ENCODE measurements at regions not wholly inside any gene's neighbourhood (a gene's known extent, or its start where the extent isn't known, plus 50 kb on each side); places are given as distances from the start of the nearest gene placed in this dataset.

GRCh38 chr4:181593703-181594102 is 649.5 kb upstream of the TENM3 start:
- no peaks in the 10 kb centered on the region for H3K4me1 Mint-ChIP-seq (ENCODE audit: insufficient read depth, unreplicated experiment)
- no peaks in the 10 kb centered on the region for H3K36me3 Mint-ChIP-seq (ENCODE audit: insufficient read depth, unreplicated experiment)
- peaks cover 7% of the 10 kb centered on the region for H3K9me3 Mint-ChIP-seq (ENCODE audit: unreplicated experiment)
- BruUV-seq (replicated peaks) = no TSS peak
- no peak overlapping the region for H3K4me3 Mint-ChIP-seq (ENCODE audit: unreplicated experiment)
- H3K27me3 Mint-ChIP-seq (ENCODE audit: insufficient read depth, unreplicated experiment) = no peaks in the 10 kb centered on the region
- ChIA-PET POLR2A (no interaction called here), CTCF (interaction anchor here (0.6 kb wide), 1 partner anchor 28 kb away, joined by 3 read pairs; no protein-coding TSS in a partner anchor)
- no peak overlapping the region for H3K27ac Mint-ChIP-seq (ENCODE audit: low read depth, unreplicated experiment)
- TF ChIP-seq, protein P1, sequence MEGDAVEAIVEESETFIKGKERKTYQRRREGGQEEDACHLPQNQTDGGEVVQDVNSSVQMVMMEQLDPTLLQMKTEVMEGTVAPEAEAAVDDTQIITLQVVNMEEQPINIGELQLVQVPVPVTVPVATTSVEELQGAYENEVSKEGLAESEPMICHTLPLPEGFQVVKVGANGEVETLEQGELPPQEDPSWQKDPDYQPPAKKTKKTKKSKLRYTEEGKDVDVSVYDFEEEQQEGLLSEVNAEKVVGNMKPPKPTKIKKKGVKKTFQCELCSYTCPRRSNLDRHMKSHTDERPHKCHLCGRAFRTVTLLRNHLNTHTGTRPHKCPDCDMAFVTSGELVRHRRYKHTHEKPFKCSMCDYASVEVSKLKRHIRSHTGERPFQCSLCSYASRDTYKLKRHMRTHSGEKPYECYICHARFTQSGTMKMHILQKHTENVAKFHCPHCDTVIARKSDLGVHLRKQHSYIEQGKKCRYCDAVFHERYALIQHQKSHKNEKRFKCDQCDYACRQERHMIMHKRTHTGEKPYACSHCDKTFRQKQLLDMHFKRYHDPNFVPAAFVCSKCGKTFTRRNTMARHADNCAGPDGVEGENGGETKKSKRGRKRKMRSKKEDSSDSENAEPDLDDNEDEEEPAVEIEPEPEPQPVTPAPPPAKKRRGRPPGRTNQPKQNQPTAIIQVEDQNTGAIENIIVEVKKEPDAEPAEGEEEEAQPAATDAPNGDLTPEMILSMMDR (IDR thresholded peaks at IDR 0.05; ENCODE audit: unreplicated experiment) = no peak
- intact Hi-C loops (cut with micrococcal nuclease) = no loop called here
- DNase-seq (ENCODE audit: unreplicated experiment) = no peak

DNA sequence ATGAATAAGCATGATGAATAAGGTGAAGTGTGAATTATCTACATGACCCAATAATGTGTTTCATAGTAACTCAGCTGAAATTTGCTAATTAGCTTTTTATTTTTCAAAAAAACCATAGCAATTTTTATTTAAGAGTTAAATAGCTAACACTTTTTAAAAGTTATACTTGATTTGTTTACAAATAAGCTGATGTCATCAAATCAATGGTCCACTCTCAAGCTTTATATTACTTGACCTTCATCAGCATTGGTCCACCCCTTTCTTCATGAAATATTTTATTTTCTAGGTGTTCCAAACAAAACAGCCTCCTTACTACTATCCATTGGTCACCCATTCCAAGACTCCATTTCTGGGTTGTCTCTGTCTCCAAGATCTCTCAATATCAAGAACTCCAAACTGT is 649.0 kb upstream of the TENM3 start:
- intact Hi-C loops (cut with micrococcal nuclease) = no loop called here
- H3K4me3 Mint-ChIP-seq (ENCODE audit: unreplicated experiment) = no peak overlapping the region
- CTCF ChIA-PET = interaction anchor here (0.6 kb wide), 1 partner anchor 28 kb away, joined by 3 read pairs; no protein-coding TSS in a partner anchor

DNA sequence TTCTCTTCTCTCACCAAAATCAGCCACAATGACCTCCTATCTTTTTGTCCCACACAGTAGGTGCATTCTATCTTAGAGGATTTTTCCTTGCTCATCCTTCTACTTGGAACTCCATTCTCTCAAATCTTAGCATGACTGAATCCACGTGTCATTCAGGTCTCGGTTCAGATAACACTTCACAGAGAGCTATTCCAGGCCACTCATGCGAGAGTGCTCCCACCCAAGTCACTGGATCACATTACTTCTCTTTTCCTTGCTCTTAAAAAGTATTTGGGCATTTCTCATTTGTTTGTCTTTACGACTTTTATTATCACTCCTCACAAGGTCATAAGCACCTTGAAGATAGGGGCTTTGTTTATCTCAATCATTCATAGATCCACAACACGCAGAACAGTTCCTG is 647.5 kb upstream of the TENM3 start:
- Mint-ChIP-seq H3K27ac (ENCODE audit: low read depth, unreplicated experiment) (no peak overlapping the region), H3K27me3 (ENCODE audit: insufficient read depth, unreplicated experiment) (no peaks in the 10 kb centered on the region), H3K4me1 (ENCODE audit: insufficient read depth, unreplicated experiment) (no peaks in the 10 kb centered on the region), H3K9me3 (ENCODE audit: unreplicated experiment) (peaks cover 7% of the 10 kb centered on the region), H3K4me3 (ENCODE audit: unreplicated experiment) (no peak overlapping the region), H3K36me3 (ENCODE audit: insufficient read depth, unreplicated experiment) (no peaks in the 10 kb centered on the region)
- no TSS peak for BruUV-seq (replicated peaks)
- TF ChIP-seq, protein P1 (IDR thresholded peaks at IDR 0.05; ENCODE audit: unreplicated experiment) = no peak
- no peak for DNase-seq (ENCODE audit: unreplicated experiment)
- ChIA-PET POLR2A (interaction anchor here (0.6 kb wide), 1 partner anchor 274 kb away, joined by 3 read pairs; no protein-coding TSS in a partner anchor), CTCF (interaction anchor here (0.6 to 1.2 kb wide), 3 partner anchors 14 to 732 kb away, joined by 3 read pairs; no protein-coding TSS in a partner anchor)
- intact Hi-C loops (cut with micrococcal nuclease) = no loop called here

More for the DNA sequence above, 649.0 kb upstream of the TENM3 start:
- no peak for DNase-seq (ENCODE audit: unreplicated experiment)
- H3K27me3 Mint-ChIP-seq (ENCODE audit: insufficient read depth, unreplicated experiment) = no peaks in the 10 kb centered on the region
- BruUV-seq (replicated peaks) = no TSS peak
- no peaks in the 10 kb centered on the region for H3K36me3 Mint-ChIP-seq (ENCODE audit: insufficient read depth, unreplicated experiment)
- POLR2A ChIA-PET = no interaction called here
- no peak overlapping the region for H3K27ac Mint-ChIP-seq (ENCODE audit: low read depth, unreplicated experiment)
- no peaks in the 10 kb centered on the region for H3K4me1 Mint-ChIP-seq (ENCODE audit: insufficient read depth, unreplicated experiment)
- TF ChIP-seq, protein P1 (IDR thresholded peaks at IDR 0.05; ENCODE audit: unreplicated experiment) = no peak
- peaks cover 7% of the 10 kb centered on the region for H3K9me3 Mint-ChIP-seq (ENCODE audit: unreplicated experiment)

GRCh38 chr4:181597766-181598165 is 645.4 kb upstream of the TENM3 start:
- peak; percentile 50 for DNase-seq (ENCODE audit: unreplicated experiment)
- BruUV-seq (replicated peaks) = no TSS peak
- no peaks in the 10 kb centered on the region for H3K4me1 Mint-ChIP-seq (ENCODE audit: insufficient read depth, unreplicated experiment)
- ChIA-PET CTCF (interaction anchor here (0.8 to 0.9 kb wide), 2 partner anchors 29 to 935 kb away, joined by 3 read pairs; no protein-coding TSS in a partner anchor), POLR2A (no interaction called here)
- H3K27me3 Mint-ChIP-seq (ENCODE audit: insufficient read depth, unreplicated experiment) = no peaks in the 10 kb centered on the region
- no peak overlapping the region for H3K27ac Mint-ChIP-seq (ENCODE audit: low read depth, unreplicated experiment)
- no peaks in the 10 kb centered on the region for H3K36me3 Mint-ChIP-seq (ENCODE audit: insufficient read depth, unreplicated experiment)
- no peak overlapping the region for H3K4me3 Mint-ChIP-seq (ENCODE audit: unreplicated experiment)
- peaks cover 7% of the 10 kb centered on the region for H3K9me3 Mint-ChIP-seq (ENCODE audit: unreplicated experiment)
- intact Hi-C loops (cut with micrococcal nuclease) = no loop called here
- TF ChIP-seq, protein P1 (IDR thresholded peaks at IDR 0.05; ENCODE audit: unreplicated experiment) = no peak
